Bronchial epithelial cell (primary cell): ENCODE measurements at regions not wholly inside any gene's neighbourhood (a gene's known extent, or its start where the extent isn't known, plus 50 kb on each side); places are given as distances from the start of the nearest gene placed in this dataset.

Source experiments
- DNase-seq: peaks from one replicate; pipeline ENCODE4 v3.0.0-alpha.2; 2010; ENCODE audit warnings: low read depth
- FAIRE-seq: peaks from 2 replicates; lab custom pipeline; 2011; peaks lifted over from hg19 to GRCh38; lab: Jason Lieb, UNC
- H3K27me3 ChIP-seq: 2 replicates; pipeline ENCODE4 v1.5.1; 2011; ENCODE audit warnings: low read length; ENCODE audit not compliant: control insufficient read depth, insufficient read depth
- H3K36me3 ChIP-seq: 2 replicates; pipeline ENCODE4 v1.5.1; 2011; ENCODE audit warnings: low read length; ENCODE audit not compliant: control insufficient read depth, insufficient read depth
- H3K4me3 ChIP-seq: 2 replicates; pipeline ENCODE4 v1.5.1; 2011; ENCODE audit warnings: mild to moderate bottlenecking, low read depth, low read length, control low read depth
- TF ChIP-seq, protein P1 (sequence below): IDR thresholded peaks from 2 replicates; pipeline ENCODE4 v1.5.1; 2011; ENCODE audit warnings: mild to moderate bottlenecking, moderate library complexity, low read length, control low read depth, inconsistent platforms; ENCODE audit not compliant: insufficient read depth, severe bottlenecking

DNA sequence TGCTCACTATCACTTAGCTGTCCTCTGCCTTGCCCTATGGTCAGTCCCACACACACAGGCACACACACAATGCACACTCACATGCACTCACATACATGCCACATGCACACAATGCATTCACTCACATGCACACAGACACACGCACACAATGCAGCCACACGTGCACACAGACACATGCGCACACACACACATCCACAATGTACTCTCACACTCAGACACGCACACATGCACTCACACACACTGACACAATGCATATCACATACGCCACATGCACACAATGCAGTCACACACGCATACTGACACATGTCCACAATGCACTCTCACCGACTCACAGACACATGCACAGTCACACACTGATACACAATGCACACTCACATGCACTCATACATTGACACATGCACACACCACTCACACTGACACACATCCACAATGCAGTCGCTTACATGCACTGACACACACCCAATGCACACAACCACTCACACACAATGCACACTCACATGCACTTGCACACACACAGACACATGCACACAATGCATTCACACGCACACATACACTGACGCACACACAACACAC is 99.7 kb downstream of the ENGASE start:
- Histone ChIP-seq H3K27me3 (no peaks in the 10 kb centered on the region), H3K4me3 (no peak overlapping the region), H3K36me3 (no peaks in the 10 kb centered on the region)
- DNase-seq (no peak), FAIRE-seq (peak; percentile 83)
- TF ChIP-seq, protein P1, sequence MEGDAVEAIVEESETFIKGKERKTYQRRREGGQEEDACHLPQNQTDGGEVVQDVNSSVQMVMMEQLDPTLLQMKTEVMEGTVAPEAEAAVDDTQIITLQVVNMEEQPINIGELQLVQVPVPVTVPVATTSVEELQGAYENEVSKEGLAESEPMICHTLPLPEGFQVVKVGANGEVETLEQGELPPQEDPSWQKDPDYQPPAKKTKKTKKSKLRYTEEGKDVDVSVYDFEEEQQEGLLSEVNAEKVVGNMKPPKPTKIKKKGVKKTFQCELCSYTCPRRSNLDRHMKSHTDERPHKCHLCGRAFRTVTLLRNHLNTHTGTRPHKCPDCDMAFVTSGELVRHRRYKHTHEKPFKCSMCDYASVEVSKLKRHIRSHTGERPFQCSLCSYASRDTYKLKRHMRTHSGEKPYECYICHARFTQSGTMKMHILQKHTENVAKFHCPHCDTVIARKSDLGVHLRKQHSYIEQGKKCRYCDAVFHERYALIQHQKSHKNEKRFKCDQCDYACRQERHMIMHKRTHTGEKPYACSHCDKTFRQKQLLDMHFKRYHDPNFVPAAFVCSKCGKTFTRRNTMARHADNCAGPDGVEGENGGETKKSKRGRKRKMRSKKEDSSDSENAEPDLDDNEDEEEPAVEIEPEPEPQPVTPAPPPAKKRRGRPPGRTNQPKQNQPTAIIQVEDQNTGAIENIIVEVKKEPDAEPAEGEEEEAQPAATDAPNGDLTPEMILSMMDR, result no peak

DNA sequence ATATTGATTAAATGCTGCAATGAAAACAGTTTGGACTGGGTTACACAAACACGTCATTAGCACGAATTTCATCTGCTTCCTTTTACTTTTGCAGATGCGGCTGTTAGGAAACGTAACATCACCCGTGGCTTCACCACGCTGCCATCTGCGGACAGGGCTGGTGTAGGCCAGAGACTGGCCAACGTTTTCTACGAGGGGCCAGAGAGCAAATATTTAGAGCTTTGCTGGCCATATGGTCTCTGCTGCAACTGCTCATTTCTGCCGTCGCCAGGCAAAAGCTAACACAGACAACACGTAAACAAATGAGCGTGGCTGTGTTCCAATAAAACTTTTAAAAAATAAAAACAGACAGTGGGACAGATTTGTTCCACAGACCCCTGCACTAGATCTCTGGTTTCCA is 96.6 kb downstream of the ENGASE start:
- TF ChIP-seq, protein P1, result no peak
- no peak for FAIRE-seq
- no peaks in the 10 kb centered on the region for H3K36me3 ChIP-seq
- peaks cover 2% of the 10 kb centered on the region for H3K27me3 ChIP-seq
- no peak overlapping the region for H3K4me3 ChIP-seq
- DNase-seq, result no peak

DNA sequence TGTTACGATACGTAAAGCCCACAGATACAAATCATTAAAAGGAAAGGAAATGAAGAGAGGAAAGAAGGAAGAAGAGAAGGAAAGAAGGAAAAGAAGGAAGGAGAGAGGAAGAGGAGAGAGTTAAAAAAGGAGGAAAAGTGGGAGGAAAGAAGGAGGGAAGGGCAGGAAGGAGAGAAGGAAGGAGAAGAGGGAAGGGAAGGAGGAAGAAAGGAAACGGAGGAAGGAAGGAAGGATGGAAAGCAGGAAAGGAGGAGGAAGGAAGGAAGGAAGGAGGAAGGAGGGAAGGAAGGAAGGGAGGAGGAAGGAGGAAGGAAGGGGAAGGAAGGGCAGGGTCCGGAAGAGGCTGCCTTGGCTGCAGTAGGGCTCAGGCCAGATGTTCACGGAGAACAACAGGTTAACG is 95.2 kb downstream of the ENGASE start:
- DNase-seq (no peak), FAIRE-seq (no peak)
- TF ChIP-seq, protein P1, result no peak
- Histone ChIP-seq H3K36me3 (no peaks in the 10 kb centered on the region), H3K27me3 (peaks cover 2% of the 10 kb centered on the region), H3K4me3 (no peak overlapping the region)

DNA sequence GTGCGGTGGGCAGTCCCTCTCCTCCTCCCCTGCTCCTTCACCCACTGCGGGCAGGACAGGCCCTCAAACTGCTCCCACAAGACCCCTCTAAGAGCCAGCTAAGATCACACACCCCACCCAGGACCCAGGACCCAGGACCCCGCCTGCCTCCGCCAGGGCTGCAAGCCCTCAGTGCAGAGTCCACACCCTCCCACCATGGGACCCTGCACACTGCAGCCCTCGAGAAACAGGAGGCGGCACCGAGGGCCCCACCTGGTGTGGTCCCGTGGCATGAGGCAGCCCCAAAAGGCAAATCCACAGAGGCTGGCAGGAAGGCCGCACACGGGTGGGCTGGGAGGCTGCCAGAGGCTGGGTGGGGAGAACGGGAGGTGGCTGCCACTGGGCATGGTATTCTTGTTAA is 94.7 kb downstream of the ENGASE start:
- Histone ChIP-seq H3K36me3 (no peaks in the 10 kb centered on the region), H3K4me3 (no peak overlapping the region), H3K27me3 (peaks cover 2% of the 10 kb centered on the region)
- TF ChIP-seq, protein P1, result no peak
- FAIRE-seq (no peak), DNase-seq (no peak)

DNA sequence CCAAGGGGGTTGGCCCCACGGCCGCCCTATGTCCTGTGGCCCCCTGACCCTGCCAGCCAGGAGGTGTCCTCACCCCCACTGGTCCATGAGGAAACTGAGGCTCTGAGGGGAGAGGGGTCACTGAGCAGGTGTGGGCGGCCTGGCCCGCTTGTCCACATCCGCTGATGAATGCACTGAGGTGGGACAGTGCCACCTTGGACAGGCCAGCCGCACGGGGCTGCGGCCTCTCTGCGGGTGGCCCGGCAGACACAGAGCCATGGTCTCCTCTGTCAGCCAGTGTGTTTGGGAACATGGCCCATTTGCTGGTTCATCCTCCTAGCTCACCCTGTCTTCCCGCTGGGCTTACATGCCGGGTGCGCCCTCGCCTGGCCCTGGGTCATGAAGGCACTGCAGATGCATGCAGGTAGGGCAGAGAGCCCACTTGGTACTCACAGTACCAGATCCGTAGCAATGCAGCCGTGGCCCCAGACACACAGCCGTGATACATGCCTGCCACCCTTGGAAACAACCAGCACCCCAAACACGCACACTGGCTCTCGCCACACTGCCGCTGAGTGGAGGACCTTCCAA is 93.9 kb downstream of the ENGASE start:
- FAIRE-seq (no peak), DNase-seq (no peak)
- TF ChIP-seq, protein P1, result peak; percentile 15
- Histone ChIP-seq H3K4me3 (no peak overlapping the region), H3K36me3 (no peaks in the 10 kb centered on the region), H3K27me3 (peaks cover 2% of the 10 kb centered on the region)

DNA sequence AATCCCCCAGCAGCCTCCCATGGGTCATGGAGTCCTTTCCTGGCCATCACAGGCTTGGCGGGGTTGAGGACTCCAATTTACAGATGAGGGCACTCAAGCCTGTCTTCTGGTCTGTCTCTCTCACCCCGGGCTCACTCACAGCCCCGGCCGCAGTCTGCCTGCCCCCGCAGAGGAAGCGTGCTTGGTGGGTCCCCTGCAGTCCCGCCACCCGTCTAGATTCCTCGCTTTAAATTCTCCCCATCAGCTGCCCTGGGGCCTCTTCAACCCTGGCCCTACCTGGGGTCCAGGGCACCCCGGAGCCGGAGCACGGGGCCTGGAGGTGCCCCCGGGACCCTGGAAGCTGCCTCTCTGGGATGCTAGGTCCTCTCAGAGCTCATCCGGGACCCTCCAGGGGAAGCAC is 92.9 kb downstream of the ENGASE start:
- FAIRE-seq (no peak), DNase-seq (no peak)
- H3K36me3 ChIP-seq, result no peaks in the 10 kb centered on the region
- no peak overlapping the region for H3K4me3 ChIP-seq
- TF ChIP-seq, protein P1, result no peak
- H3K27me3 ChIP-seq, result peaks cover 2% of the 10 kb centered on the region
